Gastroesophageal sphincter (tissue), 3 donors: ENCODE measurements at regions not wholly inside any gene's neighbourhood (a gene's known extent, or its start where the extent isn't known, plus 50 kb on each side); places are given as distances from the start of the nearest gene placed in this dataset.

Experiments
- POLR2A ChIP-seq, 2 donors: fragments of 450-650 bp; IDR thresholded peaks; one replicate each; pipeline ENCODE4 v1.6.1; 2017; ENCODE audit warnings: antibody characterized with exemption in 2 of 2, mild to moderate bottlenecking in 2 of 2, moderate library complexity in 1 of 2
- TF ChIP-seq, protein P1 (sequence below), 4 experiments: fragments of 200-600 bp in 2 of 4; fragments of 450-650 bp in 2 of 4; sonication (generic) in 1 of 4; IDR thresholded peaks; one replicate each; pipeline ENCODE4 v1.5.1; 2017 to 2019; ENCODE audit warnings: antibody characterized with exemption in 4 of 4, mild to moderate bottlenecking in 2 of 4, moderate library complexity in 2 of 4

DNA sequence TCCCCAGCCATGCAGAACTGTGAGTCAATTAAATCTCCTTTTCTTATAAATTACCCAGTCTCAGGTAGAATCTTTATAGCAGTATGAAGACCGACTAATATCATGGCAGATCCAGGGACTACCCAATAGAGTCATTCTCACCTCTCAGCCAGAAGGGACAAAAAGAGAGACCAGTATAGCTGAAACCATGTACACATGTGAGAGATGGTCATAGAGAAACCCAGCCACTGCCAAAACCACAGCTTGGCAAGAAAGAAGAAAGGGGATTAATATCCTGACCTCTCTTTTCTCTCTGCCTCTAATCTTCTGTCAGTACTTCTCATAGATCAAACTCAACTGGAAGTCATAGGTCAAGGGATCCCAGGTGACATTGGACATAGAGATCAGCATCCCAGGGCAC lies 109.8 kb downstream of the CCDC34 start:
- no peak for TF ChIP-seq POLR2A (IDR thresholded peaks at IDR 0.05)
- TF ChIP-seq, protein P1, sequence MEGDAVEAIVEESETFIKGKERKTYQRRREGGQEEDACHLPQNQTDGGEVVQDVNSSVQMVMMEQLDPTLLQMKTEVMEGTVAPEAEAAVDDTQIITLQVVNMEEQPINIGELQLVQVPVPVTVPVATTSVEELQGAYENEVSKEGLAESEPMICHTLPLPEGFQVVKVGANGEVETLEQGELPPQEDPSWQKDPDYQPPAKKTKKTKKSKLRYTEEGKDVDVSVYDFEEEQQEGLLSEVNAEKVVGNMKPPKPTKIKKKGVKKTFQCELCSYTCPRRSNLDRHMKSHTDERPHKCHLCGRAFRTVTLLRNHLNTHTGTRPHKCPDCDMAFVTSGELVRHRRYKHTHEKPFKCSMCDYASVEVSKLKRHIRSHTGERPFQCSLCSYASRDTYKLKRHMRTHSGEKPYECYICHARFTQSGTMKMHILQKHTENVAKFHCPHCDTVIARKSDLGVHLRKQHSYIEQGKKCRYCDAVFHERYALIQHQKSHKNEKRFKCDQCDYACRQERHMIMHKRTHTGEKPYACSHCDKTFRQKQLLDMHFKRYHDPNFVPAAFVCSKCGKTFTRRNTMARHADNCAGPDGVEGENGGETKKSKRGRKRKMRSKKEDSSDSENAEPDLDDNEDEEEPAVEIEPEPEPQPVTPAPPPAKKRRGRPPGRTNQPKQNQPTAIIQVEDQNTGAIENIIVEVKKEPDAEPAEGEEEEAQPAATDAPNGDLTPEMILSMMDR (IDR thresholded peaks at IDR 0.05), result no peak
